Vagina (tissue), 2 donors: ENCODE measurements at regions not wholly inside any gene's neighbourhood (a gene's known extent, or its start where the extent isn't known, plus 50 kb on each side); places are given as distances from the start of the nearest gene placed in this dataset.

Experiments
- CTCF ChIP-seq, 3 experiments: fragments of 450-650 bp in 2 of 3; fragments of 200-600 bp in 1 of 3; sonication (generic) in 1 of 3; IDR thresholded peaks; one replicate each; pipeline ENCODE4 v1.5.1; 2017 to 2019; ENCODE audit warnings: antibody characterized with exemption in 3 of 3, mild to moderate bottlenecking in 2 of 3, moderate library complexity in 2 of 3
- POLR2A ChIP-seq, 2 donors: fragments of 450-650 bp; IDR thresholded peaks; one replicate each; pipeline ENCODE4 v1.6.1; 2017; ENCODE audit warnings: antibody characterized with exemption in 2 of 2, mild to moderate bottlenecking in 2 of 2, moderate library complexity in 2 of 2
- POLR2AphosphoS5 ChIP-seq, 2 donors: sonication (generic); formaldehyde crosslinking; IDR thresholded peaks; one replicate each; pipeline ENCODE4 v1.9.0; 2017; ENCODE audit warnings: antibody characterized with exemption in 2 of 2, mild to moderate bottlenecking in 2 of 2, low read depth in 1 of 2; ENCODE audit not compliant: insufficient read depth in 1 of 2

DNA sequence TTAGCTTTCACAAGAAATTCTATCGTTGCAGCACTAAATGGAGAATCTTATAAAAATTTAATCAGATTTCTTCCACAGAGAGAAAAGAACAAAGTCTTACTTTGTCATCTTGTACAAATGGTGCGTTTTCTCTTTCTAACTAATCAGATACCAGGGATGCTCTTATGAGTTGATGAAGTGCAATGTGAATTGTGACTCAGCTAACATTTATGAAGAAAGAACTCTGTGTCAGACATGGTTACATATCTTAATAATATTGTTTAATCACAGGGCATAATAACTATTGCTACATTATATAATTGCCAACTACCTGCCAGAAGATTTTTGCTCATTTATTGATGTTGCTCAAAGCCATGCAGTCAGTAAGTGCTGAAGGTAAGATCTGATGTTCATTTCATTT, 465.0 kb downstream of the CCDC85A start:
- no peak for TF ChIP-seq CTCF (IDR thresholded peaks at IDR 0.05)
- TF ChIP-seq POLR2AphosphoS5 (IDR thresholded peaks at IDR 0.05; ENCODE audit: insufficient read depth in 1 of 2, low read depth in 1 of 2): no peak
- TF ChIP-seq POLR2A (IDR thresholded peaks at IDR 0.05): no peak
